NCI-H446 treated with DMSO at 0.1 percent for 48 hours (cell line): ENCODE measurements at regions not wholly inside any gene's neighbourhood (a gene's known extent, or its start where the extent isn't known, plus 50 kb on each side); places are given as distances from the start of the nearest gene placed in this dataset.
"Not testable (repeated sequence)": the region's sequence is repeated elsewhere in the genome, so short reads cannot be mapped to it uniquely, and the experiment has no call there.

Experiments
- DNase-seq: peaks from one replicate; lab custom pipeline; 2025; lab: John Stamatoyannopoulos, UW

DNA sequence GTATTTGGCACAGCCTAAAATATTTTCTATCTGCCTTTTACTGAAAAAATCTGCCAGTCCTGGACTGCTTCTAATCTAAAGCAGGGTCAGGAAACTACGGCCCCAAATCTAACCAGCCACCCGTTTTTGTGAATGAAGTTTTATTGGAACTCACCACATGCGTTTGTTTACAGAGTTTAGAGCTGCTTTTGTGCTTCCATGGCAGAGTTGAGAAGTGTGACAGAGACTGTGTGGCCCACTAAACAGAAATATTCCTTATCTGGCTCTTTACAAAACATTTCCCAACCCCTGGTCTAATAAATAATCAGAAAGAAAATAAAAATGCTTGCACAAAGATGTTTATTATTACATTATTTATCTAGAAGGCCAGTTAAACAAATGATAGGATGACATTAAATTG is 110.2 kb downstream of the COPRS start:
- no peak for DNase-seq

DNA sequence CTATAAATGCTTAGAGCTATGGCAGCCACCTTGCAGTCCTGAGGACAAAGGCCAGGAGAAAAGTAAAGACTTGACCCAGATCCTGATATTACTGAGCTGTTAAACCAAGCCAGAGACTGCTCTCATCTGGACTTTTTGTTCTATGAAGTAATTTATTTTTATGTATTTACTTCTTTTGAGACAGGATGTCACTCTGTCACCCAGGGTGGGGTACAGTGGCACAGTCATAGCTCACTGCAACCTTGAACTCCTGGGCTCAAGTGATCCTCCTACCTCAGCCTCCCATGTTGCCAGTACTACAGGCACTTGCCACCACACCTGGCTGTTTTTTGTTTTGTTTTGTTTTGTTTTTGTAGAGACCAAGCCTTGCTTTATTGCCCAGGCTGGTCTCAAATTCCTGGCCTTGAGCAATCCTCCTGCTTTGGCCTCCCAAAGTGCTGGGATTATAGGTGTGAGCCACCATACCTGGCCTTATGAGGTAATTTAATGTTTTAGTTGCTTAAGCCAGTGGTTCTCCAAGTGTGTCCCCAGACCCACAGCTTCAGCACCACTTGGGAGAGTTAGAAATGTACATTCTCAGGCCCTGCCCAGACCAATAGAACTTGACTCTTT is 112.1 kb downstream of the COPRS start:
- no peak for DNase-seq

DNA sequence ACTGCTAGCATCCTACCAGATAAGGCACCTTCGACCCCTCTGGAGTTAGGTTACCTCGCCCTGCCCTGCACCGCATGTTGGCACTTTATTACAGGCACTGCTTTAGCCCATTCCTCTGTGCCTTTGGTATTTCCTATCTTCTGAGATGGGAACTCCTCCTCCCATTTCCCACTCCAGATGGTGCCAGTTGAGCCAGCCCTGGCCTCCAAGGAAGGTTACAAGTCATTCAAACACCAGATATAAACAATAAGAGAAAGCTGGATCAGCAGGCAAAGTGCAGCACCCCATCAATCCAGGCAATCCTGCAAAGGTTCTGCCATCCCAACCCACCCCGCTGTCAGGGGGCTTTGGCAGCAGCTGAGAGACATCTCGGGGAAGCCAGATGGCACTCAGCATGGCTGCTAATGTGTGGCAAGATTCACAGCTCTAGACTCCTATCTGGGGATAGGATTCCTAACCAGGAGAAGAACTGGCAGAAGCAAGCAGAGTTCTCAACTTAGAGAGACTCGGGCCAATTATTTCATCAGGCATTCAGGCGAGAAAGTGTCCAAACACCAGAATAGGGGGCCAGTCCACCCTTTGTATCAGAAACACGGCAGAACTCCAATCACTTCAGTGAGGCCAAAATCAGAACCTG is 113.0 kb downstream of the COPRS start:
- DNase-seq: peak; percentile 84

DNA sequence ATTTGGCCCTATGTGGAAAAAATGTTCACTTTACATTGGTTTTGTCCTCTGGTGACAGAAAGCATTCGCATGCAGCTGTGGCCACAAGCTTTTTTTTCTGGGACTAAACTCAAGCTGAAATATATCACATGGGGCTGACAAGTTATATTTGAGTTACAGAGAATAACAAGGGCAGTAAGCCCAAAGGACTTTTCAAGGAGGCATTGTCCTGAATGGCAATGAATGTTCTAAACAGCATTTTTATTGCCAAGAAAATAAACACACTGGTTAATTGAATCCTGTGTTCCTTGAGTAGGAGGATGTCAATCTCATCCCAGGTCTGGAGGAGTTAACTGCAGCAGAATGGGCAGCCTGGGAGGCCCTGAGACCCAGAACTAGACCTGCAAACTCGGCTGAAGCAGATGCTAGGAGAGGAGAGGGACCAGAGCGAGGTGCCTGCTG is 114.5 kb downstream of the COPRS start:
- no peak for DNase-seq

DNA sequence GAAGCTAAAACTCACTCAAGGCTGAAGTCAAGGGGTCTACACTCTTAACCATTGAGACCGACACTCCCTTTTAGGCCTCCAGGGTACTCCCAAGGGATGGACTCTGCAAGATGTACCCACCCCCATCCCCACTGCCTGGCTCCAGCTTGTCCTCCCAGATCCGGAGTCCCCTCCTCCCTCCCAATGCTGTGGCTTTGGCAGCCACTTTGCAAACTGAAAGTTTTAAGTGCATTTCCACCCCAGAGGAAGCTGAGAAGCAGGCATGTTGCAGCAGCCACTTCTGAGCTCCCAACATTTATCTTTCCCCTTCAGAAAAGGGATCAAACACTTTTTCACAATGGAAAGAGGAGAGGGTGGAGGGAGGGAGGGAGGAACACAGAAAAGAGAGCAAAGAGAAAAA is 115.2 kb downstream of the COPRS start:
- DNase-seq: no peak

DNA sequence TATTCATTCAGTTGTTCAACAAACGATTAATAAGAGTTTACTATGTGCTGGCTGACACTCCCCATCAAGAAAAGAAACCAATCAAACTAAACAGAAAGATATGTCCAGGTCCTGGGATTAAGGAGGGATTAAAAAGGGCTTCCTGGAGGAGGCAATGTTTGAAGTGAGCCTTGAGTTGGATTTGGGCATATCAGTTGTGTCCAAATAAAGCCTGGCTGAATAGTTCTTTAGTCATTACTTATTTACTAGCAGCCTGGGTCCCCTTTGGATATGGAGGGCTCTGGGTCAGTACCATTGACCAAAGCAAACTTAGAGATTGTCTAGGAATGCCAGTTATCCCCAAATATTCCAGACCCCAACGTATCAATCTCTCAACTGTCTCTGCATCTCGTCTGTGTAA is 117.7 kb downstream of the COPRS start:
- DNase-seq: no peak

DNA sequence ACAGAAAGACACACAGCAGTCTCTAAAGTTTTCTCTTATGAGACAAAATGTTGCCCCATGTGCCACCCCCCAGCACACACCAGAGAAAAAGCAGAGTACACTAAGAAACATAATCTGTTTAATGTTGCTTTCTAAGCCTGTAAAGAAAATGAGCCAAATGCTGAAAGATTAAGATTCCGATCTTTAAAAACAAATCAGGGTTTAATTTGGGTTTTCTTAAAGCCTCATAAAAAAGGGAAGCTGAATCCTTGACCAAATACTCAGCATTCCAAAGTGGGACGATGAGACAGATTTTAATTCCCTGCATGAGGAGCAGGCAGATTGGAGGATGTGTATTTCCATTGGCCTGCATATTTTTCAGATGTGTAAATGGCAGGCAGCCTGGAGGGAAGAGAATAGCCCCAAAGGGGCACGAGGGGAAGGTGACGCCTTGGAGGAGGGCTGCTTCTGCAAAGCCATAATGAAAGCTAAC is 118.4 kb downstream of the COPRS start:
- DNase-seq: no peak

DNA sequence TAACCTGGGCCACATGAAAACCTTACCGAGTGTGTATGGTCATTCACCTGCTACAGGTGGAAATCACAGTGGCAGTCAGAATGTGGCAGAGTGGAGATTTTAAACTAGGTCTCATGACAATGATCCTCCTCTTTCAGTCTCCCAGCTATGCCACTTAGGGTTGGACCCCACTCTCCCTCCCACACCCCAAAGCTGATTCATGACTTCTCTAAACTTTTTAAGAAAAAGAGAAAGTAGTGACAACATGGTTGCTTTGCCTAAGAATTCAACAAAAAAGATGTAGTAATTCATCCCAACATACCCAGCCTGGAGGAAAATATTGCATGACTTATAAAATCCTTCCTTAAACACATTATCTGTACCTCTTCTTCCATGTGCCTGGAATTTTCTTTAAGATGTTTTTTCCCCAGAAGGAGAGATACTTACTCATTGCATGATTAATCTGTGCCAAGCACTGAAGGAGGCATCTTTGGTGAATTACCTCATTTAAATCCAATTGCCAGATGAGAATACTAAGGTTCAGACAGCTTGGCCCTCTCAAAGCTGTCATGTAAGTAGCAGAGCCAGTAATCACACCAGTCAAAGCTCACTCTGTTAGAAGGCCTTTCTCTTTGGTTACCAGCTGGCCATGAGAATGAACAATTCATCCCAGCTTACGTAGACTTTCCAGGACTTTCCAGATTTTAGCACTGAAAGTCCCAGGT is 119.9 kb downstream of the COPRS start:
- no peak for DNase-seq

DNA sequence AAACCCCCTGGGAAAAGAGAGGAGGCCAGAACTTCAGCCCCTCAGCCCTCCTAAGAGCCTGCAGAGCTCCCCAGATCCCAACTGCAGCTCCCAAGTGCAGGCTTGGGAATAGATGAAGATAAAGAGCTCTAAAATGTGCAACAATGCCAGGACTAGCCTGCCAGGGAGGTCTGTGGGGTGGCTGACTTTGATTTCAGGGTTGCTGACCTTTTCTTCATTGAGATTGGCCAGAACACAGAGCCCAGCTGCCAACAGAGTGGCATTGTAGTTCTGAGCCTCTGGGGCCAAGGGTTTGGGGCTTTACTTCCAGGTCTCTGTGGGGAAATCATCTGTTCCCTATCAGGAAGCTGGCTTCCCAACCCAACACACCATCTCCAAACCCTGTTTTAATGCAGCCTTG is 120.6 kb downstream of the COPRS start:
- DNase-seq: no peak

DNA sequence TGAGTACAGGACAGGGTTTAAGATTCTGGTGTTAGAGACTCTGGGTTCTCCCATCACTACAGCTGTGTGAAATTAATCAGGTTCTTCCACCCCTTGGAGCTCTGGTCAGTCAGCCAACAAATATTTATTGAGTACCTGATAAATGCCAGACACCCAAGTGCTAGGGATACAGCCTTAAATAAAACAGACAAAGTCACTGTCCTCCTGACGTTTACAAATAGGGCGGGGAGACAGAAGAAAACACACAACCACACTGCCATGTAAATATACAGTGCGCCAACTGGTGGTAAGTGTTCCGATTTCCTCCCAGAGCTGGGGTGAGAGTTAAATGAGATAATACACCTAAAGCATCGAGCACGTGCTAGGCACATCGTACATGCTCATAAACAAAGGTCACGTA is 121.0 kb downstream of the COPRS start:
- no peak for DNase-seq

DNA sequence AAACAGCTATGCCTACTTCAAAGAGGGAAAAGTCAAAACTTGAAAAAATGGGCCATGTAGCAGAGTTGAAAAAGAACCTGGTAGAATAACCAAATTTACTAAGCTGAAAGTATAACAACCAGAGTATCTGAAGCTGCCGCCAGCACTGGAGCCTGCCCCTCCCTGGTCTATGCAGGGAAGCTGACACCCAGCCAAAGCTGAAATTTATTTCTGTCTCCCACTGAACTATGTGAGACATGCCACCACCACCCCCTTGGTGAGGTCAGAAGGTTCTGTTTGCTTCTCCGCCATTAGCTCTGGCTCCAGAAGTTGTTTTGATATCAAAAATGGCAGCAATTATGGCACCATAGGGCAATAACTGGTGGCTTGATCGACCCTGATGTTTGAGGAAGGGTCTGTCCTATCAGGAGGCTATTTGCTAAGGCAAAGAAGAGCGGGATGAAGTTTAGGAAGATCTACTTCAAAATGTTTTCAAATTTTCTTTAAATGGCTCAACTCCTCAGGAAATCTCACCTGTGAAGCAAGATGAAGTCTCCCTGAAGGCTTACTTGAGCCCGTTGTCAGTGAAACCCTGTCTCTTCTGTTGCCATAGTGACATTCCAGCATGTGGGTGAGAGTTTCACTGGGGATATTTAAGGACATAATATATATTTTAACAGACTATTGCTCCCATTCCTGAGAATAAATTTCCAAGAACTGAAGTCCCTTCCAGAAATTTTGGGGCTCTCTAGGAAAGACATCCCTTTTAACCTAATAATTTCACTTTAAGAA is 122.0 kb downstream of the COPRS start:
- DNase-seq: no peak

DNA sequence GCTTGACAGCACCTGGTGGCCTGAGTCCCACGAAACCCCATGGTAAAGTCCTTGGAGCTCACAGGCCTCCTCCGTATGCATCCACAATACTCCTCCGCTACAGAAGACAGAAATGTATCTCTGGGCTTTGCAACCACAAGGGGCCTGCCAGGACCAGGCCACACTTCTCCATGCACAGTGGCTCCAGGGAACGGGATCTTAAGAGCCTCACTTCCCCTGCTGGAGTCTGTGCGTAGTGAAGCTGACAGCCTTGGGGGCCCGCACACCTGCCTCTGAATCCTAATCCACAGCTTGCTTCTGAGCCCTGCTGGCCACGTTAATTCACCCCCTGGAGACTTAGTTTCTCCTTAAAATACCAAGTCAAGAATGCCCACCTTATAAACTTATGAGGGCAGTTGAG is 125.7 kb downstream of the COPRS start:
- DNase-seq: no peak

DNA sequence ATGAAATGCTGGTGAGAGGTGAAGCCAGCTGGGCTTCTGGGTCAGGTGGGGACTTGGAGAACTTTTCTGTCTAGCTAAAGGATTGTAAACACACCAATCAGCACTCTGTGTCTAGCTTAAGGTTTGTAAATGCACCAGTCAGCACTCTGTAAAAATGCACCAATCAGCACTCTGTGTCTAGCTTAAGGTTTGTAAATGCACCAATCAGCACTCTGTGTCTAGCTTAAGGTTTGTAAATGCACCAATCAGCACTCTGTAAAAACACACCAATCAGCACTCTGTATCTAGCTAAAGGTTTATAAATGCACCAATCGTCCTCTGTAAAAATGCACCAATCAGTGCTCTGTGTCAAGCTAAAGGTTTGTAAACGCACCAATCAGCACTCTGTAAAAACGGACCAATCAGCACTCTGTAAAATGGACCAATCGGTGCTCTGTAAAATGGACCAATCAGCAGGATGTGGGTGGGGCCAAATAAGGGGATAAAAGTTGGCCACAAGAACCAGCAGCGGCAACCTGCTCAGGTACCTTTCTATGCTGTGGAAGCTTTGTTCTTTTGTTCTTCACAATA is 127.4 kb downstream of the COPRS start:
- DNase-seq: not testable (repeated sequence)

DNA sequence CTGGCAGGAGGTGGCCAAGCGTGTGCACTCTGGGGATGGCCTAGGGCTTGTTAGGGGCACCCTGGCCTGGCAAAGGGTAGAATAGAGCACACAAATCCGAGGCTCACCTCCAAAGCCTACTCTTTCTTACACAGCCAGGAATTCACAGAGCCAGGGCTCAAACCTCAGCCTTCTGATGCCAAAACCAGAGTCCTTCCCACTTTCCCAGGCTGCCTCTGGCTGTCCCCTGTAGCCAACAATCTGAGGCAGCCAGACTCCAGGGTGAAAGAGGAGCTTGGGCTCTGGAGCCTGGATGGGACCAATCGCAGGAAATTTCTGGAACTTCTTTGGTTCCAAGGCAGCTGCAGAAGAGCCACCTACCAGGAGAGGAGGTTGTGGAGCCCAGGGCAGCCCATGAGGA is 127.9 kb downstream of the COPRS start:
- DNase-seq: no peak

DNA sequence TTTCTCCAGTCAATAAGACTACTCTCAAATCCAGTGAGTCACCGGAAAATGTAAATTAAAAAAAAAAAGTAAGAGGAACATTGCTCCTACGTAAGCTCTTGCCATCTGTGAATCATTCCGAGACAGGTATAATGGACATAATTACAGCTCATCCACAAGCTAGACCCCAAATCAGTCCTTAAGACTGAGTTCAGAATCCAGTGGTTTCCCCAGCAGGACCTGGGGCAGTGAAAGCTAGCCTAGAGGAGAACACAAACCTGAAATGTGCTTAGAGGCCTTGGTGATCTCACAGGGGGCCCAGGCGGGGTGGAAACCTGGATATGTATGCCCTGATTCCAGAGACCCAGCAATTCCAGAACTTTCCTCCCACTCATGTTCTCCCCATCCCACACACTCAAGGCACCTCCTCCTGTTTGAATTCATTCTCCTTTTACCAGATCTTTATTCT is 132.0 kb downstream of the COPRS start:
- DNase-seq: no peak

DNA sequence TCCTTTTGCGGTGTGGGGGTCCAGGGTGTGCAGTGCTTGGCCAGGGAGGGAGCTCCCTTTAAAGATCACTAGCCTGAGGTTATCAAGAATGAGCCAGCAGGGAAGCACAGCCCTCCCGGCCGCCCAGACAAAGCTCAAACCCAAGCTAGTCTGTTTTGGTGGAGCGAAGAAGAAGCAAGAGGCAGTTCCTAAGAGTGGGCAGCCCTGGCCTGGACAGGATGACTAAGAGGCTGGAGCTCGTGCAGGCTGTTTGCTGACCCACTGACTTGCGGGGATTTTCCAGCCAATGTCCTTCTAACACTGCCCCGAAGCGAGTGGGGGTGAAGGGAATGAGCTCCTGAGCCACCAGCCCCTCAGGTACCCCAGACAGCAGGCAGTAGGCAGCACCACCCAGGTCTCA is 134.4 kb downstream of the COPRS start:
- no peak for DNase-seq

DNA sequence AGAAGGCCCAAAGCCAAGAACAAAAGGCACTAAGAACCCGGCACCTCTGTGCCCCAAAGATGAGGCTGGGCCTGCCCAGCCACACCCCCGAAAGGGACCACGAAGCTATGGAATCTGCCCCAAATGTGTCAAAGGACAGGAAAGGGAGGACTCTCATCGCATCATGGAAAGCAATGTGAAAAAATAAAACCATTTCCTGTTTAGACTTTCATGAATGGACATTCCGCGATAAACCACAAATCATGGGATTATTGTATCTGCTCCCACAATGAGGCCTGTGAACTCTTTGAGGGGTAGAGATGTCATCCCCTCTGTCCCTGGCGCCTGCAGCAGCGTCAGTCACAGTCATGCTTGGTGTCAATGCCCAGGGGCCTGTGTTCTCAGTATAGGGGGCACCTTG is 135.0 kb downstream of the COPRS start:
- DNase-seq: no peak

DNA sequence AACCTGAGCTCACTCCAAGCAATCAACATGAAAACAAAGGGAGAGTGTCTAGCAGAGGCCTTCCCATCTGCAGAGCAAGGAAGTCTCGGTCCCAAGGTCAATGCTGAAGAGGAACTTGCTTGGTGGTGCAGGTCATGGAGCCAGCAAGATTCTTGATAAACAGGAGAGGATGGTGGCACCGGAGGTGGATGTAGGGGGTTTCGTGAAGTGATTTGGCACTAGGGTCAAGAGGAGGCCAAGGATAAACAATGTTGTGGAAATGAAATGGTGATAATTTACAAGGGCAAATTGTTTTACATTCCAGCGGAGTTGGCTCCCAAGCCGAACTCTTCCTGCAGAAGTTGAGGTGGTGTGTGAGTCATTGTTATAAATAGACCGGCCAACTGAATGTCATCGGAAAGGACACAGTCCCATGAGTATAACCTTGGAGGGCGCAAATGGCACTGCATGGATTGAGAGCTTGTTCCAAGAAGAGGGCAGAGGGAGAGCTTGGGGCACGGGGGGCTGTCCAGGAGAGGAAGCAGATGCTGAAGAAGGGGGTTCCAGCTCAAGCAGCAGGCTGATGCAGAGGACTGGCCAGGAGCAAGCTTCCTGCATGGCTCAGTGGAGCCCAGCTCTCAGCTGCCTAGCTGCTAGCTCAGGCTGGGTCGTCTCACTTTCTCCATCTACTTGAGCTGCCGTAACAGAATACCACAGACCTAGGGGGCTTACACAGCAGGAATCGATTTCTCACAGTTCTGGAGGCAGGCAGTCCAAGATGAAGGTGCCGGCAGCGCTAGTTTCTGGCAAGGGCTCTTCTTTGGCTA is 136.6 kb downstream of the COPRS start:
- no peak for DNase-seq

DNA sequence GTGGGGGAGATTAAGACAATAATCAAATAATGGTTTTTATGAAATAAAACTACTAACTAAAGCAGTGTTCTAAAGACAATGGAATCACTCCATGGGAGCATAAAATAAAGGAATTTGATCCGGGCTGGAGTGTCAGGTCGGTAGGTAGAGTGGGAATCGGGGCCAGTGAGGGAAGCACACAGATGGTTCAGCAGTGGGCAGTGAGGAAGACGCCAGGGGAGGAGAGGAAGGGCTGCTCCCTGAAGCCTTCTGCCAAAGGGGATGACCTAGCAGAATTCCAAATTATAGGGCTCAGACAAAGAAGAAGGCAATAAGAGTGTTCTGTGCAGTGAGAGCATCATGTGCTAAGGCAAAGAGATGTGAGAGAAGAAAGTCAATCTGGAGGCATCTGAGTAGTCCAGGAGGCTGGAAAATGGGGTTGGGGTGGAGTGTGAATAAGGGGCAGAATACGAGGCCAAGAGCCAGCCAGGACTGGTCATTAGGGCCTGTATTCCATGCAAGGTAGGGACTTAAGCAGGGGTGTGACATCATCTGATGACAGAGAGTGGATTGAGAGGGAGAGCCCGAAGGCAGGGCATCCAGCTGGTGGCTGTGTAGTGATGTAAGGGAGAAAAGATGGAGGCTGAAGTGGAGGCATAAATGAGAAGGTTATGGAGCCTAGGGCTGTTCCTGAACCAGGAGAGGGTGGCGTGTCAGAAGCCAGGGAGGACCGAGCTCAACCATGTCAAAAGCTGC is 137.6 kb downstream of the COPRS start:
- DNase-seq: no peak

DNA sequence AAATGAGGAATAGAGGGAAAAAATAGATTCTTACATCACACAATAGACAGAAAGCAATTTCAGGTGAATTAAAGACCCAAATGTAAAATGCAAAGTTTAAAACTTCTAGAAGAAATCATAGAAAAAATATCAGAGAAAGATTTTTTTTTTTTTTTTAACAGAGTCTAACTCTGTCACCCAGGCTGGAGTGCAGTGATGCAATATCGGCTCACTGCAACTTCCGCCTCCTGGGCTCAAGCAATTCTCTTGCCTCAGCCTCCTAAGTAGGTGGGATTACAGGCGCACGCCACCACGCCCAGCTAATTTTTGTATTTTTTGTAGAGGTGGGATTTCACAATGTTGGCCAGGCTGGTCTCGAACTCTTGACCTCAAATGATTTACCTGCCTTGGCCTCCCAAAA is 141.8 kb downstream of the COPRS start:
- DNase-seq: not testable (repeated sequence)

DNA sequence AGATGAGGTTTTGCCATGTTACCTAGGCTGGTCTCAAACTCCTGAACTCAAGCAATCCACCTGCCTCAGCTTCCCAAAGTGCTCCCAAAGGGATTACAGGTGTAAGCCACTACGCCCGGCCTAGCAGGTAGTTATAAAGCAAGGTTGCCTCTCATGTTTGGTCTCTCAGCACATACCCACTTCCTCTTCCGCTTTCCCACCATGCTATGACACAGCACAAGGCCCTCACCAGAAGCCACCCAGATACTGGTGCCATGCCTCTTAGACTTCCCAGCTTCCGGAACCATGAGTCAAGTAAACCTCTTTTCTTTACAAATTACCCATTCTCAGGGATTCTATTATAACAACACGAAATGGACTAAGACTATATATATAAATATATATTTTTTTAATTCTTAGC is 143.6 kb downstream of the COPRS start:
- DNase-seq: no peak
